B cell (primary cell): ENCODE measurements at regions not wholly inside any gene's neighbourhood (a gene's known extent, or its start where the extent isn't known, plus 50 kb on each side); places are given as distances from the start of the nearest gene placed in this dataset.

Experiments
- ATAC-seq: fragments of 200-7000 bp; cut with Tn5 transposase; one replicate; pipeline ENCODE4 v1.10.0; 2021; ENCODE audit warnings: low read depth, mild to moderate bottlenecking, moderate number of reproducible peaks, moderate library complexity
- CTCF ChIA-PET: fragments of 350-600 bp; sonication (Branson Sonifier 250); formaldehyde crosslinking; loops from one replicate; lab custom pipeline; 2021; ENCODE audit warnings: antibody characterized with exemption, inconsistent platforms; lab: Charles Lee
- POLR2A ChIA-PET: fragments of 350-600 bp; sonication (Branson Sonifier 250); formaldehyde crosslinking; loops from one replicate; lab custom pipeline; 2021; ENCODE audit warnings: antibody characterized with exemption; lab: Charles Lee
- DNase-seq: peaks from one replicate; pipeline ENCODE4 v3.0.0; 2013
- H2AFZ ChIP-seq: 2 replicates; pipeline ENCODE4 v1.6.1; 2012; ENCODE audit warnings: mild to moderate bottlenecking, low read depth, low read length; ENCODE audit not compliant: insufficient read depth, poor library complexity, severe bottlenecking
- H3K27ac ChIP-seq, 2 donors: 1 replicate in 1 of 2; 2 replicates in 1 of 2; pipeline ENCODE4 v1.5.1; 2012 to 2013; ENCODE audit warnings: low read length in 2 of 2, mild to moderate bottlenecking in 2 of 2, moderate library complexity in 1 of 2
- H3K27me3 ChIP-seq, 4 experiments: fragments of 200-600 bp in 1 of 4; sonication (generic) in 1 of 4; replicated peaks in 1 of 4; 1 replicate in 2 of 4; 2 replicates in 2 of 4; pipeline versions ENCODE4 v1.6.1 to v1.7.0; 2013 to 2016; ENCODE audit warnings: low read length in 3 of 4, mild to moderate bottlenecking in 2 of 4, mixed read lengths in 1 of 4, moderate library complexity in 1 of 4; ENCODE audit not compliant: insufficient read depth in 4 of 4, control insufficient read depth in 3 of 4; ENCODE audit errors: control extremely low read depth in 1 of 4
- H3K36me3 ChIP-seq, 2 experiments: replicated peaks in 1 of 2; 1 replicate in 1 of 2; 2 replicates in 1 of 2; pipeline versions ENCODE4 v1.6.1 to v1.7.1; 2013; ENCODE audit warnings: low read length in 1 of 2; ENCODE audit not compliant: insufficient read depth in 2 of 2, control insufficient read depth in 1 of 2; ENCODE audit errors: control extremely low read depth in 1 of 2, extremely low read depth in 1 of 2
- H3K4me1 ChIP-seq, 2 donors: fragments of 200-600 bp in 1 of 2; sonication (generic) in 1 of 2; 1 replicate in 1 of 2; 2 replicates in 1 of 2; pipeline versions ENCODE4 v1.5.1 to v1.6.1; 2013 to 2017; ENCODE audit warnings: low read length in 2 of 2; ENCODE audit not compliant: control insufficient read depth in 2 of 2, insufficient read depth in 2 of 2
- H3K4me2 ChIP-seq: replicated peaks from 2 replicates; pipeline ENCODE3; 2012; ENCODE audit warnings: mild to moderate bottlenecking, low read depth, low read length; ENCODE audit not compliant: poor library complexity, severe bottlenecking
- H3K4me3 ChIP-seq, 5 experiments: fragments of 200-600 bp in 1 of 5; sonication (generic) in 1 of 5; 1 replicate in 3 of 5; 2 replicates in 2 of 5; pipeline versions ENCODE4 v1.5.1 to v1.7.0; 2011 to 2016; ENCODE audit warnings: low read length in 4 of 5, mild to moderate bottlenecking in 4 of 5, low read depth in 2 of 5, control low read depth in 1 of 5, moderate library complexity in 1 of 5; ENCODE audit not compliant: insufficient read depth in 1 of 5; ENCODE audit errors: control extremely low read depth in 1 of 5, extremely low read depth in 1 of 5
- H3K79me2 ChIP-seq: fragments of 200-600 bp; sonication (generic); one replicate; pipeline ENCODE4 v1.6.0; 2016; ENCODE audit warnings: low read length; ENCODE audit not compliant: control insufficient read depth, insufficient read depth
- H3K9ac ChIP-seq: fragments of 200-600 bp; sonication (generic); 2 replicates; pipeline ENCODE4 v1.6.1; 2017; ENCODE audit warnings: mild to moderate bottlenecking, low read length, moderate library complexity
- H3K9me3 ChIP-seq, 3 donors: one replicate each; pipeline versions ENCODE4 v1.6.1 to v1.7.1; 2013; ENCODE audit warnings: low read length in 2 of 3; ENCODE audit not compliant: control insufficient read depth in 2 of 3, insufficient read depth in 1 of 3; ENCODE audit errors: control extremely low read depth in 1 of 3
- H4K20me1 ChIP-seq: 2 replicates; pipeline ENCODE4 v1.6.0; 2012; ENCODE audit warnings: mild to moderate bottlenecking, low read length; ENCODE audit not compliant: insufficient read depth, control insufficient read depth, poor library complexity, severe bottlenecking
- H3K27ac Mint-ChIP-seq: one replicate; pipeline ENCODE4 v1.8.0; 2021; ENCODE audit warnings: mixed read lengths
- H3K27me3 Mint-ChIP-seq: one replicate; pipeline ENCODE4 v1.8.0; 2021; ENCODE audit warnings: mixed read lengths
- H3K4me1 Mint-ChIP-seq: one replicate; pipeline ENCODE4 v1.8.0; 2021; ENCODE audit warnings: mixed read lengths
- H3K4me3 Mint-ChIP-seq: one replicate; pipeline ENCODE4 v1.8.0; 2021; ENCODE audit warnings: mixed read lengths
- H3K9me3 Mint-ChIP-seq: one replicate; pipeline ENCODE4 v1.8.0; 2022; ENCODE audit warnings: mixed read lengths; ENCODE audit not compliant: insufficient read depth
- EZH2 ChIP-seq: IDR thresholded peaks from 2 replicates; pipeline ENCODE4 v1.6.1; 2012; ENCODE audit warnings: borderline replicate concordance, low read depth, mild to moderate bottlenecking, moderate library complexity, low read length; ENCODE audit not compliant: insufficient read depth, poor library complexity, severe bottlenecking
- WGBS: methylation state at CpG from one replicate; pipeline ENCODE4 v1.1.5; 2013; ENCODE audit warnings: missing lambda C conversion rate; ENCODE audit not compliant: insufficient coverage; 5-methylcytosine and 5-hydroxymethylcytosine counted together
- intact Hi-C: fragments of 100-400 bp; cut with micrococcal nuclease; formaldehyde crosslinking; loops from one replicate; pipeline ENCODE4 v1.10.0; 2022
- TF ChIP-seq, protein P1 (sequence below): fragments of 200-600 bp; IDR thresholded peaks from one replicate; pipeline ENCODE4 v1.8.0; 2022; ENCODE audit warnings: antibody characterized with exemption, mild to moderate bottlenecking

GRCh38 chr14:84028080-84028604 lies 1501.8 kb upstream of the FLRT2 start:
- Mint-ChIP-seq H3K27ac (no peak overlapping the region), H3K9me3 (peaks cover 3% of the 10 kb centered on the region)
- CTCF ChIA-PET = no interaction called here

DNA sequence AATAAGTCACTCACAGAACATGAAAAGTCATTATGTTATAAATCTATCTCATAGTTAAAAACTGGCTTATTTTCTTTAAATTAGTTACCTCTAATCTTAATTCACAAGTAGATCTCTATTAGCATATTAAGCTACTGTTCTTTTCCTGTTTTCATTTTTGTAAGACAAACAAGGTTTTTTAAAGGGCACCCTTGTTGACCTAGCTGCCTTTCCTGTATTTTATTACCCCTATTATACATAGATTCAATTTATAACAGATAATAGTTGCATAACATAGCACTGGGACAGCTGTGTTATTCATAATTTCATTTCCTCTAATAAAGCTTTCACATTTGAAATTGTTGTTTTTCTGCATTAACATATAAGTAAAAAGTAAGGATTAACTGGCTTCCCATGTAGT lies 1500.7 kb upstream of the FLRT2 start:
- TF ChIP-seq, protein P1, sequence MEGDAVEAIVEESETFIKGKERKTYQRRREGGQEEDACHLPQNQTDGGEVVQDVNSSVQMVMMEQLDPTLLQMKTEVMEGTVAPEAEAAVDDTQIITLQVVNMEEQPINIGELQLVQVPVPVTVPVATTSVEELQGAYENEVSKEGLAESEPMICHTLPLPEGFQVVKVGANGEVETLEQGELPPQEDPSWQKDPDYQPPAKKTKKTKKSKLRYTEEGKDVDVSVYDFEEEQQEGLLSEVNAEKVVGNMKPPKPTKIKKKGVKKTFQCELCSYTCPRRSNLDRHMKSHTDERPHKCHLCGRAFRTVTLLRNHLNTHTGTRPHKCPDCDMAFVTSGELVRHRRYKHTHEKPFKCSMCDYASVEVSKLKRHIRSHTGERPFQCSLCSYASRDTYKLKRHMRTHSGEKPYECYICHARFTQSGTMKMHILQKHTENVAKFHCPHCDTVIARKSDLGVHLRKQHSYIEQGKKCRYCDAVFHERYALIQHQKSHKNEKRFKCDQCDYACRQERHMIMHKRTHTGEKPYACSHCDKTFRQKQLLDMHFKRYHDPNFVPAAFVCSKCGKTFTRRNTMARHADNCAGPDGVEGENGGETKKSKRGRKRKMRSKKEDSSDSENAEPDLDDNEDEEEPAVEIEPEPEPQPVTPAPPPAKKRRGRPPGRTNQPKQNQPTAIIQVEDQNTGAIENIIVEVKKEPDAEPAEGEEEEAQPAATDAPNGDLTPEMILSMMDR = no peak
- no peak for TF ChIP-seq EZH2
- no peaks in the 10 kb centered on the region for H4K20me1 ChIP-seq
- H3K4me2 ChIP-seq = no peak overlapping the region
- Mint-ChIP-seq H3K9me3 (peaks cover 3% of the 10 kb centered on the region), H3K4me1 (no peaks in the 10 kb centered on the region), H3K4me3 (no peak overlapping the region), H3K27me3 (no peaks in the 10 kb centered on the region), H3K27ac (no peak overlapping the region)
- H3K27ac ChIP-seq = no peak overlapping the region
- H2AFZ ChIP-seq = no peak overlapping the region
- H3K9me3 ChIP-seq = no peaks in the 10 kb centered on the region
- H3K36me3 ChIP-seq = no peaks in the 10 kb centered on the region
- no peak overlapping the region for H3K4me3 ChIP-seq
- DNase-seq (no peak), ATAC-seq (no peak)
- H3K9ac ChIP-seq = no peak overlapping the region
- CTCF ChIA-PET = no interaction called here
- H3K79me2 ChIP-seq = no peaks in the 10 kb centered on the region
- H3K4me1 ChIP-seq = no peaks in the 10 kb centered on the region
- intact Hi-C loops = no loop called here
- POLR2A ChIA-PET = no interaction called here
- H3K27me3 ChIP-seq = no peaks in the 10 kb centered on the region

More at GRCh38 chr14:84028080-84028604, 1501.8 kb upstream of the FLRT2 start:
- no peak for DNase-seq
- H3K4me1 ChIP-seq = no peaks in the 10 kb centered on the region
- H3K79me2 ChIP-seq = no peaks in the 10 kb centered on the region
- intact Hi-C loops = no loop called here
- no peaks in the 10 kb centered on the region for H4K20me1 ChIP-seq
- H3K27me3 ChIP-seq = no peaks in the 10 kb centered on the region
- H3K4me2 ChIP-seq = no peak overlapping the region
- Mint-ChIP-seq H3K27me3 (no peaks in the 10 kb centered on the region), H3K4me3 (no peak overlapping the region), H3K4me1 (no peaks in the 10 kb centered on the region)
- H3K4me3 ChIP-seq = no peak overlapping the region
- H3K27ac ChIP-seq = no peak overlapping the region
- H3K9ac ChIP-seq = no peak overlapping the region
- POLR2A ChIA-PET = no interaction called here
- no peaks in the 10 kb centered on the region for H3K9me3 ChIP-seq
- WGBS = 100% methylated on average over 1 of the region's 5 CpGs
- H2AFZ ChIP-seq = no peak overlapping the region
- H3K36me3 ChIP-seq = no peaks in the 10 kb centered on the region
- TF ChIP-seq, protein P1 = no peak
- TF ChIP-seq EZH2 = no peak
- ATAC-seq = no peak
